ENCODE measurements at regions not wholly inside any gene's neighbourhood (a gene's known extent, or its start where the extent isn't known, plus 50 kb on each side); places are given as distances from the start of the nearest gene placed in this dataset.
"Not testable (repeated sequence)": the region's sequence is repeated elsewhere in the genome, so short reads cannot be mapped to it uniquely, and the experiment has no call there.

DNA sequence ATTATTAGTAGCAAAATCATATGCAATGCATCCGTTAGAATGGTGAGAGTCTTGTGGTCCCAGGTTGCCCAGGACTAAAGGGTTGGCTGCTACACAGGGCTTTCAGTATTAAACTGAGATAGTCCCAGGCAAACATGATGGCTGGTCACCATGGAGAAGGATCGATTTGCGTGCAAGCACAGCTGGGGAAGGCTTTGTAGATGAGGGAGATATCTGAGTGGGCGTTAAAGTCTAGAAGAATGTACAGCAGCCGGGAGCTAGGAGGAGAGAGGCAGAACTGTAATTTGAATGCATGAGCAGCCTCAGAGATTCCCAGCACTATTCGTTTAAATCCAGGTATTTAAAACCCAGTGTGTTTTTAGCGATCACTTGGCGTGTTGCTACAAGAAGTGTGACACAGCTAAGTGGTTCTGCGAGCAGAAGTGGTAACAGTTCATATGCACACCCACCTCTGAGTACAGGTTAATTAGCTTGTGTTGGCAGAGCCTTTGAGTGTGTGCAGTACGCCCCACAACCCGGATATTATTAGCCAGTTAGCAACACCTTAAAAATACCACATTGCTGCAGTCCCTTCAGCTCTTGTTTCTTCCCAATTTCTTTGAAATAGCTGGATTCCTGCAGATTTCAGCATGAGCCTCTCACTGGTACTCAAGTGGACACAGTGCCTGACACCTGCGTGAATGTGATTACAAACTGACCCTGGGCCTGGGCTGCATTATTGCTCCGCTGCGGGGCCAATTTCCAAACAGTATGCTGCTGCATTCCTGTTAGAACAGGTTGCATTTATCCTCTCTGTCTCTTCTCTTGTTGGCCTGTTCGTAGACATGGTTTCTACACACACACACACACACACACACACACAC is 67.2 kb upstream of the SCAF4 start:
- in situ Hi-C loops (cut with MboI; ENCODE audit: low pct_unique_long_range_greater_than_20kb, low sequenced_read_pairs, unreplicated experiment): no loop called here
- no peak for DNase-seq (ENCODE audit: low spot score)
- TF ChIP-seq, protein P1, sequence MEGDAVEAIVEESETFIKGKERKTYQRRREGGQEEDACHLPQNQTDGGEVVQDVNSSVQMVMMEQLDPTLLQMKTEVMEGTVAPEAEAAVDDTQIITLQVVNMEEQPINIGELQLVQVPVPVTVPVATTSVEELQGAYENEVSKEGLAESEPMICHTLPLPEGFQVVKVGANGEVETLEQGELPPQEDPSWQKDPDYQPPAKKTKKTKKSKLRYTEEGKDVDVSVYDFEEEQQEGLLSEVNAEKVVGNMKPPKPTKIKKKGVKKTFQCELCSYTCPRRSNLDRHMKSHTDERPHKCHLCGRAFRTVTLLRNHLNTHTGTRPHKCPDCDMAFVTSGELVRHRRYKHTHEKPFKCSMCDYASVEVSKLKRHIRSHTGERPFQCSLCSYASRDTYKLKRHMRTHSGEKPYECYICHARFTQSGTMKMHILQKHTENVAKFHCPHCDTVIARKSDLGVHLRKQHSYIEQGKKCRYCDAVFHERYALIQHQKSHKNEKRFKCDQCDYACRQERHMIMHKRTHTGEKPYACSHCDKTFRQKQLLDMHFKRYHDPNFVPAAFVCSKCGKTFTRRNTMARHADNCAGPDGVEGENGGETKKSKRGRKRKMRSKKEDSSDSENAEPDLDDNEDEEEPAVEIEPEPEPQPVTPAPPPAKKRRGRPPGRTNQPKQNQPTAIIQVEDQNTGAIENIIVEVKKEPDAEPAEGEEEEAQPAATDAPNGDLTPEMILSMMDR (IDR thresholded peaks at IDR 0.05; ENCODE audit: extremely low read depth, insufficient read depth, missing control alignments): no peak

DNA sequence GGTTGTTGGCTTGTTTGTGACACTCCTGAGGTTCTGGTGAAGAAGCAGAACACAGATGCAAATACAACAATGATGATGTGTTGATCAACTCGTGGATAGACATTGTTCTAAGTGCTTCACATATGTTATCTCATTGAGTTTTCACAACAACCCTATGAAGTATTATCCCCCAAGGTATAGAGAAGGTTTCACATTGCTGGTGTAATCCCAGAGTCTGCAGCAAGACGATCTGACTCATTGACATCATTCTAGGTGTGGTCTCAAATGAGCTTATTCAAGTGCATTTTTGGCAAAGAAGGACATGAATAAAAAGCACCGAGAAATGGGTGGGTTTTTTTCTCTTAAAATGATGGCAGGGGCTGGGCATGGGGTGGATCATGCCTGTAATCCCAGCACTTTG is 64.1 kb upstream of the SCAF4 start:
- TF ChIP-seq, protein P1 (IDR thresholded peaks at IDR 0.05; ENCODE audit: extremely low read depth, insufficient read depth, missing control alignments): no peak
- in situ Hi-C loops (cut with MboI; ENCODE audit: low pct_unique_long_range_greater_than_20kb, low sequenced_read_pairs, unreplicated experiment): no loop called here
- DNase-seq (ENCODE audit: low spot score): no peak

DNA sequence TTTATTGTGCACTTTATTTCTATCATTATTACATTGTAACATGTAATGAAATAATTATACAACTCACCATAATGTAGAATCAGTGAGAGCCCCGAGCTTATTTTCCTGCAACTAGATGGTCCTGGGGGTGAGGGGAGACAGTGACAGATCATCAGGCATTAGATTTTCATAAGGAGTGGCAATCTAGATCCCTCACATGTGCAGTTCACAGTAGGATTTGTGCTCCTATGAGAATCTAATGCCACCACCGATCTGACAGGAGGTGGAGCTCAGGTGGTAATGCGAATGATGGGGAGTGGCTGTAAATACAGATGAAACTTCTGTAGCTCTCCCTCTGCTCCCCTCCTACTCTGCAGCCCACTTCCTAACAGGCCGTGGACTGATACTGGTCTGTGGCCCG is 58.5 kb upstream of the SCAF4 start:
- DNase-seq (ENCODE audit: low spot score); in situ Hi-C loops (cut with MboI; ENCODE audit: low pct_unique_long_range_greater_than_20kb, low sequenced_read_pairs, unreplicated experiment): not testable (repeated sequence)

DNA sequence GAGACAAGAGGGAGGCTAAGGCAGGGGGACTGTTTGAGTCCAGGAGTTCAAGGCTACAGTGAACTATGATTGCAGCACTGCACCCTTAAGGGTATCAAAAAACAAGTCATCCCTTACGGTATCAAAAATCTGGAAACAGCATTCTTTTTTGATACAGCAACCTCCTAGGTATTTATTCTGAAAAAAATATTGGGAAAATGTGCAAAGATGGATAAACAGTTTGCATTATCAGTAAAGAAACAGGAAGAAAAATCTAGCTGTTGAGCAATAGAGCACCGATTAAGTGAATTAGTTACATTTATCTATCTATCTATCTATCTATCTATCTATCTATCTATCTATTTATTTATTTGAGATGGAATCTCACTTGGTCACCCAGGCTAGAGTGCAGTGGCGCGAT is 56.7 kb upstream of the SCAF4 start:
- in situ Hi-C loops (cut with MboI; ENCODE audit: low pct_unique_long_range_greater_than_20kb, low sequenced_read_pairs, unreplicated experiment): no loop called here
- TF ChIP-seq, protein P1 (IDR thresholded peaks at IDR 0.05; ENCODE audit: extremely low read depth, insufficient read depth, missing control alignments): no peak
- DNase-seq (ENCODE audit: low spot score): no peak

DNA sequence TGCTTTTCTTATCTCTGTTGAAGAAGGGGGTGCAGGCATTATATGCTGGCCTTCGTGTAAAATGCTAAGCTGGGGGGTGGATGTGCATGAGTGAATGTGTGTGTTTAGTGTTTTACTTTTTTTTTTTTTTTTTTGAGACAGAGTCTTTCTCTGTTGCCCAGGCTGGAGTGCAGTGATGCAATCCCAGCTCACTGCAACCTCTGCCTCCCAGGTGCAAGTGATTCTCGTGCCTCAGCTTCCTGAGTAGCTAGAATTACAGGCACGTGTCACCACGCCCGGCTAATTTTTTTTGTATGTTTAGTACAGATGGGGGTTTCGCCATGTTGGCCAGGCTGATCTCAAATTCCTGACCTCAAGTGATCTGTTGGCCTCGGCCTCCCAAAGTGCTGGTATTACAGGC is 55.8 kb upstream of the SCAF4 start:
- in situ Hi-C loops (cut with MboI; ENCODE audit: low pct_unique_long_range_greater_than_20kb, low sequenced_read_pairs, unreplicated experiment); DNase-seq (ENCODE audit: low spot score): not testable (repeated sequence)

DNA sequence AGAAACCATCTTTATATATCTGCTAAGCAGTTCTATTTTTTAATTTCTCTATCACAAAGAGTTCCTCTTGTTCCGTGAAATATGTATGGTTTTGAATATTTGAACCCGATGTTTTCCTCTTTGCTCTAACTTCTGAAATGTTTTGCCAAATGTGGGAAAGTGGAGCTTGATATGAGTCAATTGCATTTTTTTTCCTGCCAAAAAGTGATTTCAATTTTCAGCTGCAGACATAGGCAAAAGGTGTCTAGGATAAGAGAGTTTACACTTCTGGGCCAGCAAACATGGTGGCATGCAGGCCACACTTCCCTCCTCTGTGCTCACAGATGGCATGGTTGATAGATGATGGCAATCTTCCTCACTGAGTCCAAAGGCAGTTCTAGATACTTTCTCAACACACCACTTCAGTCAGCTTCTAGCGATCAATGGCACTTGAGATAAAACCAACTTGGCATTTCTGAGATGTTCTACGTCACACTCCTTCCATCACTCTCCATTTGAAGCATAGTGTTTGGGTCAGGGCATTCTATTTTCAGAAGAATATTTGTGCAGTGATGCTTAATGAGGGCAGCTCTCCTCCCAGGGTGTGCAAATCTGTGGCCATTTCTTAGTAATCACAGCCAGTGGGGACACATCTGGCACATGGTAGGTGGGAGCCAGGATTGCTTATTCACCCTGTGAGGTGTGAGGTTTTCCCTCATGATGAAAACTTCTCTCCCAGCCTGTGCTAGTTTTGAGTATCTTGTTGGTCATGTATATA is 54.4 kb upstream of the SCAF4 start:
- TF ChIP-seq, protein P1 (IDR thresholded peaks at IDR 0.05; ENCODE audit: extremely low read depth, insufficient read depth, missing control alignments): no peak
- in situ Hi-C loops (cut with MboI; ENCODE audit: low pct_unique_long_range_greater_than_20kb, low sequenced_read_pairs, unreplicated experiment): no loop called here
- no peak for DNase-seq (ENCODE audit: low spot score)

DNA sequence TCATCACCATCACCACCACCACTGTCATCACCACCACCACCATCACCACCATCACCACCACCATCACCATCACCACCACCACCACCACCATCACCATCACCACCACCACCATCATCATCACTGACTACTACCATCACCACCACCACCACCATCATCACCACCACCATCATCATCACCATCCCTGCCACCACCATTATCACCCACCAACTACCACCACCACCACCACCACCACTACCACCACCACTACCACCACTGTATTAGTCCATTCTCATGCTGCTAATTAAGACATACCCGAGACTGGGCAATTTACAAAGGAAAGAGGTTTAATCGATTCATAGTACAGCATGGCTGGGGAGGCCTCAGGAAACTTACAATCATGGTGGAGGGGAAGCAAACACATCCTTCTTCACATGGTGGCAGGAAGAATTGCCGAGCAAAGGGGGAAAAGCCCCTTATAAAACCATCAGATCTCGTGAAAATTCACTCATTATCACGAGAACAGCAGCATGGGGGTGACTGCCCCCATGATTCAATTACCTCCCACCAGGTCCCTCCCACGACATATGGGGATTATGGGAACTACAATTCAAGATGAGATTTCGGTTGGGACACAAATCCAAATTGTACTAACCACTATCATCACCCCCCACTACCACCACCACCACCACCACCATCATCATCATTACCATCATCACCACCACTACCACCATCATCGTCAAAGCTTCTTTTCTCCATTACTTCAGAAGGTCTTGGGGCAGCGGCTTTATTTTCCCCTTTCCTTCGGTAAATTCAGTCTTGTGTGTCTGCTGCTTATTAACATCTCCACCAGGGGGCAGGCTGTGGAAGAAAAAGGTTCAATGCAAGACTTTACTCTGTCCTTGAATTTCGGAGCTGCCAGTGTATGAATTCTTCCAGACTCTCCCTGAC is 53.6 kb upstream of the SCAF4 start:
- peak; percentile 53 for DNase-seq (ENCODE audit: low spot score)
- TF ChIP-seq, protein P1 (IDR thresholded peaks at IDR 0.05; ENCODE audit: extremely low read depth, insufficient read depth, missing control alignments): peak; percentile 77
- in situ Hi-C loops (cut with MboI; ENCODE audit: low pct_unique_long_range_greater_than_20kb, low sequenced_read_pairs, unreplicated experiment): not testable (repeated sequence)
